K562 (cell line): ENCODE measurements at regions not wholly inside any gene's neighbourhood (a gene's known extent, or its start where the extent isn't known, plus 50 kb on each side); places are given as distances from the start of the nearest gene placed in this dataset.
A peak's percentile ranks its signal among the peaks of the same experiment; 100 is the strongest.

Source experiments
- ATAC-seq: fragments of 200-7000 bp; cut with Tn5 transposase; 3 replicates; pipeline ENCODE4 v1.9.1; 2020; ENCODE audit warnings: moderate library complexity
- BruUV-seq: library from RNA; stranded (reverse); fragments of 400-500 nt; replicated peaks from 2 replicates; lab custom pipeline; 2021; lab: Mats Ljungman, UMichigan
- CTCF ChIA-PET: fragments of 300-600 bp; formaldehyde crosslinking; extraction: SDS; loops from one replicate; lab custom pipeline; 2021; ENCODE audit warnings: low intra/inter-chr PET ratio; lab: Yijun Ruan, JAX
- POLR2A ChIA-PET: fragments of 300-600, 350-650 bp; sonication (Branson Sonifier 250); formaldehyde crosslinking; extraction: SDS; loops from one replicate; lab custom pipeline; 2021; ENCODE audit warnings: antibody characterized with exemption, inconsistent platforms; lab: Yijun Ruan, JAX
- DNase-seq, 4 experiments: peaks; one replicate each; pipeline versions ENCODE4 v3.0.0 to v3.0.0-alpha.2; 2011 to 2018; ENCODE audit warnings: low spot score in 3 of 4, mixed read lengths in 3 of 4; ENCODE audit errors: extremely low read depth in 1 of 4
- FAIRE-seq: peaks from 2 replicates; lab custom pipeline; 2011; peaks lifted over from hg19 to GRCh38; lab: Jason Lieb, UNC
- H2AFZ ChIP-seq: 2 replicates; pipeline ENCODE4 v1.6.0; 2011; ENCODE audit warnings: low read depth, low read length, control low read depth, inconsistent platforms
- H3K27ac ChIP-seq: fragments of 200-600 bp; 3 replicates; pipeline ENCODE4 v1.8.0; 2011; ENCODE audit warnings: low read depth, mild to moderate bottlenecking, control low read depth, inconsistent platforms, low read length, moderate library complexity, mixed read lengths; ENCODE audit errors: extremely low read depth
- H3K27me3 ChIP-seq, 2 experiments: fragments of 300-600 bp in 1 of 2; 2 replicates in 1 of 2; 3 replicates in 1 of 2; pipeline versions ENCODE4 v1.6.0 to v1.8.0; 2011; ENCODE audit warnings: inconsistent platforms in 2 of 2, low read length in 2 of 2, mild to moderate bottlenecking in 1 of 2, mixed read lengths in 1 of 2, moderate library complexity in 1 of 2; ENCODE audit not compliant: control insufficient read depth in 2 of 2, insufficient read depth in 2 of 2
- H3K36me3 ChIP-seq: fragments of 300-600 bp; 3 replicates; pipeline ENCODE4 v1.8.0; 2011; ENCODE audit warnings: mild to moderate bottlenecking, low read length, inconsistent platforms; ENCODE audit not compliant: control insufficient read depth, insufficient read depth
- H3K4me1 ChIP-seq, 2 experiments: fragments of 200-600 bp in 1 of 2; replicated peaks in 1 of 2; 2 replicates in 1 of 2; 3 replicates in 1 of 2; pipeline versions ENCODE4 v1.5.1 to v1.8.0; 2011; ENCODE audit warnings: inconsistent platforms in 2 of 2, low read length in 2 of 2, mild to moderate bottlenecking in 1 of 2, mixed read lengths in 1 of 2, moderate library complexity in 1 of 2; ENCODE audit not compliant: control insufficient read depth in 2 of 2, insufficient read depth in 2 of 2
- H3K4me2 ChIP-seq: 2 replicates; pipeline ENCODE4 v1.6.1; 2011; ENCODE audit warnings: low read length, control low read depth, inconsistent platforms, mixed read lengths; ENCODE audit not compliant: insufficient read depth
- H3K4me3 ChIP-seq: fragments of 200-600 bp; sonication (generic), shearing (Covaris generic); 2 replicates; pipeline ENCODE4 v1.5.1; 2016; ENCODE audit warnings: control low read depth, inconsistent platforms
- H3K79me2 ChIP-seq: fragments of 200-600 bp; 3 replicates; pipeline ENCODE4 v1.8.0; 2011; ENCODE audit warnings: low read length, inconsistent platforms; ENCODE audit not compliant: control insufficient read depth, insufficient read depth
- H3K9ac ChIP-seq, 2 experiments: 2 replicates each; pipeline versions ENCODE4 v1.6.0 to v1.6.1; 2011; ENCODE audit warnings: low read depth in 2 of 2, low read length in 2 of 2, control low read depth in 1 of 2, inconsistent platforms in 1 of 2, mild to moderate bottlenecking in 1 of 2, mixed read lengths in 1 of 2; ENCODE audit not compliant: insufficient read depth in 1 of 2
- H3K9me1 ChIP-seq: one replicate; pipeline ENCODE4 v1.6.0; 2011; ENCODE audit warnings: inconsistent platforms, mild to moderate bottlenecking, low read length, moderate library complexity; ENCODE audit not compliant: control insufficient read depth, insufficient read depth
- H3K9me3 ChIP-seq: replicated peaks from 2 replicates; pipeline ENCODE4 v1.5.1; 2011; ENCODE audit warnings: low read depth, low read length, inconsistent platforms; ENCODE audit not compliant: control insufficient read depth, insufficient read depth
- H4K20me1 ChIP-seq: replicated peaks from 2 replicates; pipeline ENCODE4 v1.6.1; 2011; ENCODE audit warnings: low read length, inconsistent platforms, mixed read lengths; ENCODE audit not compliant: control insufficient read depth, insufficient read depth
- CBX2 ChIP-seq: fragments of 200-600 bp; sonication (generic); IDR thresholded peaks from one replicate; pipeline ENCODE4 v1.6.1; 2012; ENCODE audit warnings: mild to moderate bottlenecking, low read length, inconsistent platforms; ENCODE audit not compliant: insufficient read depth, poor library complexity, severe bottlenecking
- GABPB1 ChIP-seq: sonication (generic); formaldehyde crosslinking; IDR thresholded peaks from 2 replicates; pipeline ENCODE4 v1.8.0; 2022; ENCODE audit warnings: mild to moderate bottlenecking, missing genetic modification reagents
- KLF13 ChIP-seq: fragments of 450-650 bp; IDR thresholded peaks from 2 replicates; pipeline ENCODE4 v1.6.1; 2016; ENCODE audit warnings: missing genetic modification characterization, low read depth, mild to moderate bottlenecking, missing compliant biosample characterization, moderate library complexity, borderline replicate concordance
- MED1 ChIP-seq: sonication (generic); formaldehyde crosslinking; IDR thresholded peaks from 2 replicates; pipeline ENCODE4 v1.8.1; 2023; ENCODE audit warnings: missing genetic modification reagents, borderline replicate concordance
- NFXL1 ChIP-seq: fragments of 450-650 bp; formaldehyde crosslinking; IDR thresholded peaks from 2 replicates; pipeline ENCODE4 v1.4.0; 2021; ENCODE audit warnings: mild to moderate bottlenecking
- PRPF4 ChIP-seq: fragments of 200-400 bp; formaldehyde crosslinking; IDR thresholded peaks from one replicate; pipeline ENCODE4 v1.6.1; 2017; ENCODE audit warnings: low read length, low read depth, mild to moderate bottlenecking; ENCODE audit not compliant: insufficient read depth, poor library complexity, severe bottlenecking
- SLC30A9 ChIP-seq: fragments of 250-450 bp; sonication (Bioruptor Pico); IDR thresholded peaks from 2 replicates; pipeline ENCODE4 v1.8.0; 2022; ENCODE audit warnings: mild to moderate bottlenecking, moderate library complexity
- WGBS: fragments of 100-300 bp; shearing (Covaris generic); methylation state at CpG from one replicate; pipeline ENCODE4 v1.1.6; 2016; ENCODE audit warnings: low coverage, mixed read lengths; ENCODE audit not compliant: insufficient coverage; ENCODE audit errors: missing lambda C conversion rate; 5-methylcytosine and 5-hydroxymethylcytosine counted together
- in situ Hi-C: fragments of 300-500 bp; cut with MboI; formaldehyde crosslinking; loops from 4 replicates; pipeline ENCODE4 v1.15.0; 2018; ENCODE audit warnings: inconsistent platforms, mixed read lengths
- intact Hi-C: fragments of 100-400 bp; cut with micrococcal nuclease; formaldehyde crosslinking; loops from 2 replicates; pipeline ENCODE4 v1.14.2; 2022
- TF ChIP-seq, protein P1 (sequence below): fragments of 450-650 bp; formaldehyde crosslinking; IDR thresholded peaks from 2 replicates; pipeline ENCODE4 v1.4.0; 2022; ENCODE audit warnings: missing genetic modification characterization
- TF ChIP-seq, protein P2 (sequence below): fragments of 450-650 bp; formaldehyde crosslinking; IDR thresholded peaks from 2 replicates; pipeline ENCODE4 v1.4.0; 2020; ENCODE audit warnings: mild to moderate bottlenecking, mixed read lengths

DNA sequence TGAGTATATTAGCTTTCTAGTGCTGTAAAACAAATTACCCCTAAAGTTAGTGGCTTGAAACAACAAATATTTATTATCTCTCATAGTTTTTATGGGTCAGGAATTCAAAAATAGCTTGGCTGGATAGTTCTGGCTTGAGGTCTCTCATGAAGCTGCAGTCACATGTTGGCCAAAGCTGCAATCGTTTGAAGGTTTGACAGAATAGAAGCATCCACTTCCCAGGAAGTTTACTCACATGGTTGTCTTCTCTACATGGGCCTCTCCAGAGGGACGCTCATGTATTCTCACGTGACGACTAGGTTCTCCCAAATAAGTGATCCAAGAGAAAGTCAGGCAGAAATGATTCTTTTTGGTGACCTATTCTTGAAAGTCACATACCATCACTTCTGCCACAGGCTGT lies 99.1 kb downstream of the NIBAN1 start:
- intact Hi-C loops (no loop called here), in situ Hi-C loops (no loop called here)
- CTCF ChIA-PET: no interaction called here
- Histone ChIP-seq H3K9ac (no peak overlapping the region), H3K4me3 (no peak overlapping the region), H3K9me1 (no peaks in the 10 kb centered on the region), H3K36me3 (no peaks in the 10 kb centered on the region), H3K9me3 (no peaks in the 10 kb centered on the region), H3K27me3 (no peaks in the 10 kb centered on the region), H3K4me1 (peaks cover 0 to 4% of the 10 kb centered on the region in 2 experiments; a peak in 2 of 5 replicates), H3K79me2 (no peaks in the 10 kb centered on the region), H3K27ac (no peak overlapping the region), H4K20me1 (no peaks in the 10 kb centered on the region), H2AFZ (no peak overlapping the region), H3K4me2 (no peak overlapping the region)
- DNase-seq (no peak), ATAC-seq (no peak), FAIRE-seq (peak; percentile 6)
- TF ChIP-seq GABPB1 (CRISPR knock-in tag) (0 out of 2 replicates have a peak, but pooled peaks have one; percentile 2), MED1 (no peak), PRPF4 (no peak)
- POLR2A ChIA-PET: interaction anchor here (1.0 kb wide), 1 partner anchor 33 kb away, joined by 3 read pairs; no protein-coding TSS in a partner anchor
- no TSS peak for BruUV-seq
- 59% methylated on average over 4 of the region's 4 CpGs for WGBS

DNA sequence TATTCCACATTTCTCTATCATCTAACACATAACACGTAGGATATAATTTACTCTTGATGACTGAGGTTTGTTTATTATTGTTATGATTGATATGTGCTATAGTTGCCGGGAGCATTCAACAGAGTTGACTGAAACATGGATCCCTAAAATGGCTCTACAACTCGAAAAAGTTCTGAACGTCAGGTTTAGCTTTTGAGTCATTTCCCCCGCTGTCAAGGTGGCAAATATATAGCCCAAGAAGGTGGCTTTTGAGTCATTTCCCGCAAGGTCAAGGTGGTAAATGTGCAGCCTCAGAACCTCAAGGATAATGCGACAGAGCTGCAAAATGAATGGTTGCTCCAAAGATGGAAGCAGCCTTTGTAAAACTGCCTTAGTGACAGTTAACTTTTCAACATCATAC lies 104.0 kb downstream of the NIBAN1 start:
- in situ Hi-C loops: no loop called here
- ChIA-PET POLR2A (no interaction called here), CTCF (no interaction called here)
- BruUV-seq: no TSS peak
- WGBS: 53% methylated on average over 7 of the region's 7 CpGs
- ATAC-seq: no peak
- Histone ChIP-seq H3K27me3 (no peaks in the 10 kb centered on the region), H3K4me3 (no peak overlapping the region), H4K20me1 (no peaks in the 10 kb centered on the region), H3K9me3 (no peaks in the 10 kb centered on the region), H3K9me1 (no peaks in the 10 kb centered on the region), H3K79me2 (no peaks in the 10 kb centered on the region), H3K4me1 (no peaks in the 10 kb centered on the region), H2AFZ (no peak overlapping the region), H3K36me3 (no peaks in the 10 kb centered on the region; the same call in 2 of the 3 replicates), H3K4me2 (no peak overlapping the region), H3K27ac (no peak overlapping the region), H3K9ac (no peak overlapping the region)
- FAIRE-seq: no peak
- DNase-seq: no peak
- TF ChIP-seq NFXL1: no peak
- TF ChIP-seq, protein P1, sequence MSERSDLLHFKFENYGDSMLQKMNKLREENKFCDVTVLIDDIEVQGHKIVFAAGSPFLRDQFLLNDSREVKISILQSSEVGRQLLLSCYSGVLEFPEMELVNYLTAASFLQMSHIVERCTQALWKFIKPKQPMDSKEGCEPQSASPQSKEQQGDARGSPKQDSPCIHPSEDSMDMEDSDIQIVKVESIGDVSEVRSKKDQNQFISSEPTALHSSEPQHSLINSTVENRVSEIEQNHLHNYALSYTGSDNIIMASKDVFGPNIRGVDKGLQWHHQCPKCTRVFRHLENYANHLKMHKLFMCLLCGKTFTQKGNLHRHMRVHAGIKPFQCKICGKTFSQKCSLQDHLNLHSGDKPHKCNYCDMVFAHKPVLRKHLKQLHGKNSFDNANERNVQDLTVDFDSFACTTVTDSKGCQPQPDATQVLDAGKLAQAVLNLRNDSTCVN (CRISPR knock-in tag): no peak
- no peak for TF ChIP-seq SLC30A9 (CRISPR knock-in tag)
- TF ChIP-seq, protein P2, sequence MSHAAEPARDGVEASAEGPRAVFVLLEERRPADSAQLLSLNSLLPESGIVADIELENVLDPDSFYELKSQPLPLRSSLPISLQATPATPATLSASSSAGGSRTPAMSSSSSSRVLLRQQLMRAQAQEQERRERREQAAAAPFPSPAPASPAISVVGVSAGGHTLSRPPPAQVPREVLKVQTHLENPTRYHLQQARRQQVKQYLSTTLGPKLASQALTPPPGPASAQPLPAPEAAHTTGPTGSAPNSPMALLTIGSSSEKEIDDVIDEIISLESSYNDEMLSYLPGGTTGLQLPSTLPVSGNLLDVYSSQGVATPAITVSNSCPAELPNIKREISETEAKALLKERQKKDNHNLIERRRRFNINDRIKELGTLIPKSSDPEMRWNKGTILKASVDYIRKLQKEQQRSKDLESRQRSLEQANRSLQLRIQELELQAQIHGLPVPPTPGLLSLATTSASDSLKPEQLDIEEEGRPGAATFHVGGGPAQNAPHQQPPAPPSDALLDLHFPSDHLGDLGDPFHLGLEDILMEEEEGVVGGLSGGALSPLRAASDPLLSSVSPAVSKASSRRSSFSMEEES (CRISPR knock-in tag): no peak
- no peak for TF ChIP-seq KLF13 (tag)
- no peak for TF ChIP-seq CBX2
- TF ChIP-seq, all 486 proteins: peak for 0
- intact Hi-C loops: no loop called here
